ENCODE measurements at regions not wholly inside any gene's neighbourhood (a gene's known extent, or its start where the extent isn't known, plus 50 kb on each side); places are given as distances from the start of the nearest gene placed in this dataset.

DNA sequence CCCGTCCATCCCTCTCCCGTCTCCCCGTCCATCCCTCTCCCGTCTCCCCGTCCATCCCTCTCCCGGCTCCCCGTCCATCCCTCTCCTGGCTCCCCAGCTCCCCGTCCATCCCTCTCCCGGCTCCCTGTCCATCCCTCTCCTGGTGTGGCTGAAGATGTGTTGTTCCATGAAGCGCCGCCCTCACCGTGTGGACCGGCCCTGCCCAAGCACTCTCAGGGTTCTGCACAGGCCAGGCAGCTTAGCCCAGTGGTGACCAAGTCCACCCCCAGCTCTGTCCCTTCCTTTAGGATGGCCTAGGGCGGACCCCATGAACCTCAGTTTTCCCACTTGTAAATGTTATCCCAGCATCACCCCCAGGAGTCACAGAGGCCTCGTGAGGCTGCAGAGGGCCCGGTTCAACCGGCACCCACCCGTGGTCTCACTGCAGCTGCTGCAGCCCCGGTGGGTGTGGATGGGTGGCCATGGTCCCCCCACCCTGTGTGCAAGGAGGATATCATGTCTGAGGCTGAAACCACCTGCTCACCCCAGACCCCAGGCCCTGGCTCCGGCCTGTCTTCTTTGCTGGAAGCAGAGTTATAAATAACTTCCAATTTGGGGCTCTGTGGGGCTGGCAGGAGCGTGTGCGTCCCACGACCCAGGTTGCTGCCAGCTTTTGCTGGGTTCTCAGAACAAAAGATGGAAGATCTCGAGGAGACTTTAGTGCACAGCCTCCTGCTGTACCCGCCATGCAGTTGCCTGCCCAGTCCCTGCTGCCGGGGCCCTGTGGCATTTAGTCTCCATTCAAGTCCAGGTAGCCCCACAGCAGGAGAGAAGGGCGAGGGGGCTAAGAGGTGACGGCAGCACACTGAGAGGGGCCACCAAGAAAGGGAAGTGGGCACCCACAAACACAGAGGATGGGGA, 1147.8 kb downstream of the BRD1 start:
- TF ChIP-seq, protein P1, sequence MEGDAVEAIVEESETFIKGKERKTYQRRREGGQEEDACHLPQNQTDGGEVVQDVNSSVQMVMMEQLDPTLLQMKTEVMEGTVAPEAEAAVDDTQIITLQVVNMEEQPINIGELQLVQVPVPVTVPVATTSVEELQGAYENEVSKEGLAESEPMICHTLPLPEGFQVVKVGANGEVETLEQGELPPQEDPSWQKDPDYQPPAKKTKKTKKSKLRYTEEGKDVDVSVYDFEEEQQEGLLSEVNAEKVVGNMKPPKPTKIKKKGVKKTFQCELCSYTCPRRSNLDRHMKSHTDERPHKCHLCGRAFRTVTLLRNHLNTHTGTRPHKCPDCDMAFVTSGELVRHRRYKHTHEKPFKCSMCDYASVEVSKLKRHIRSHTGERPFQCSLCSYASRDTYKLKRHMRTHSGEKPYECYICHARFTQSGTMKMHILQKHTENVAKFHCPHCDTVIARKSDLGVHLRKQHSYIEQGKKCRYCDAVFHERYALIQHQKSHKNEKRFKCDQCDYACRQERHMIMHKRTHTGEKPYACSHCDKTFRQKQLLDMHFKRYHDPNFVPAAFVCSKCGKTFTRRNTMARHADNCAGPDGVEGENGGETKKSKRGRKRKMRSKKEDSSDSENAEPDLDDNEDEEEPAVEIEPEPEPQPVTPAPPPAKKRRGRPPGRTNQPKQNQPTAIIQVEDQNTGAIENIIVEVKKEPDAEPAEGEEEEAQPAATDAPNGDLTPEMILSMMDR (IDR thresholded peaks at IDR 0.05; ENCODE audit: low read length) = no peak
- TF ChIP-seq EZH2 (optimal IDR thresholded peaks at IDR 0.05; ENCODE audit: low read depth, low read length) = no peak

Measured in MM.1S (cell line).